GM21381 (cell line): ENCODE measurements at regions not wholly inside any gene's neighbourhood (a gene's known extent, or its start where the extent isn't known, plus 50 kb on each side); places are given as distances from the start of the nearest gene placed in this dataset.
"Not testable (repeated sequence)": the region's sequence is repeated elsewhere in the genome, so short reads cannot be mapped to it uniquely, and the experiment has no call there.

Source experiments
- ATAC-seq: cut with Tn5 transposase; IDR thresholded peaks from one replicate; pipeline ENCODE4 v1.9.1; 2021; ENCODE audit warnings: mild to moderate bottlenecking, moderate library complexity; ENCODE audit not compliant: unreplicated experiment

DNA sequence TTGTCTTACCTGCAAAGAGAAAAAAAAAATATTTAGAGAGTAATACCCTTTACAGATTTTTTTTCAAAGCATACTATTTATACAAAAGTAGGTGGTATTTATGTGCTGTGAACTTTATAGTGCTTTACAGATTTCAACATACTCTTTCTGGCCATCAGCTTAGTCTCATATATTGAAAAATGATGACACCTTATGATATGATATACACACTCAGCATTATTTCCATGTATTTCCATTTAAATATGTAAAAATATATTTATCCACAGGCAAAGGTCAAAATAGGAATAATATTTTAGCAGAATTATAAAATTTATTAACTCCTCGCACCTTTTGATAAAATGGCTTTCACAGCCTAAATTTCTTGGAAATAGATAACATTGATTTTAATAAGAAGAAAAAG is 815.8 kb upstream of the EPHA5 start:
- ATAC-seq, result no peak

DNA sequence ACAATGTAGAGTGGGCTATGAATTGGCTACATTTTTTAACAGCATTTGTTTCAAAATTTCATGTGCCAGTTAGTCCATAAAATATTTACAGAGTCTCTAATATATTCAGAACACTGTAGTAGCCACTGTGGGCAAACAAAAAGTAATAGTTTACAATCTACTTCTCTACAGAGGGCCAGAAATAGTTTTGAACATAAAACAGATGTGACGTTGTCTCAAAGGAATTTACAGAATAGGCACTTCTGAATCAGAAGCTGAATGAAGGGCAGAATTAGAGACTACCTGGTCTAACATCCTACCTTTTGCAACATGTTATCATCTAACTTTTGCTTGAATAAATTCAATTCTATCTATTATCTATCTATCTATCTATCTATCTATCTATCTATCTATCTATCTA is 811.9 kb upstream of the EPHA5 start:
- ATAC-seq, result no peak

DNA sequence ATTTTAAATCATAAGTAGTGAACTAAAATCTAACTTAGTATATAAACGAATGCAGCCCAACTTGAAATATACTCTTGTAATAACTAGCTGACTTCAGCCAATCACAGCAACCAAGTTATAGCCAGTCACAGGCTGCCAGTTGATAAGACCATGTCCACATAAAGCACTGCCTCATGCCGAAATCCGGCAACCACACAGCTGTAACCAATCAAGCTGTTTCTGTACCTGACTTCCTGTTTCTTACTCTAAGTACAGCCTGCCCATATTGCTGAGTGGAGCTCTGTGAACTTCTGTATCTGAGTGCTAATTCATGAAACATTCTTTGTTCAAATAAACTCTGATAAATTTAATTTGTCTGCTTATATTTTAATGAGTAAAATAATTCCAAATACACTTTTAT is 805.3 kb upstream of the EPHA5 start:
- ATAC-seq, result no peak

DNA sequence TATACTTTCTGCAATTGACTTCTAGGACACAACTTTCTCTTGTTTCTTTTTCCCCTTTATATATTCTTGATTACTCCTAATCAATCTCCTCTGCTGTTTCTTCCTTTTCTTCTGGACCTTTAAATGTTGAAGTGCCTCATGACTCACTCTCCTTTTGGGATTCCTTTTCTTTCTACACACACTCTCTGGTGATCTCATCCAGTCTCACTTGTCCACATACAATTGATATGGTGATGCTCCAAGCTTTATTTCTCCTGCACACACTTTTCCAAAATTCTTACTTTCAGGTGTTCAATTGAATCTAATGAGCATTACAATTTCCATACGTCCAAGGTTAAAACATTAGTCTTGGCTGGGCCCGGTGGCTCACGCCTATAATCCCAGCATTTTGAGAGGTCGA is 794.8 kb upstream of the EPHA5 start:
- no peak for ATAC-seq

DNA sequence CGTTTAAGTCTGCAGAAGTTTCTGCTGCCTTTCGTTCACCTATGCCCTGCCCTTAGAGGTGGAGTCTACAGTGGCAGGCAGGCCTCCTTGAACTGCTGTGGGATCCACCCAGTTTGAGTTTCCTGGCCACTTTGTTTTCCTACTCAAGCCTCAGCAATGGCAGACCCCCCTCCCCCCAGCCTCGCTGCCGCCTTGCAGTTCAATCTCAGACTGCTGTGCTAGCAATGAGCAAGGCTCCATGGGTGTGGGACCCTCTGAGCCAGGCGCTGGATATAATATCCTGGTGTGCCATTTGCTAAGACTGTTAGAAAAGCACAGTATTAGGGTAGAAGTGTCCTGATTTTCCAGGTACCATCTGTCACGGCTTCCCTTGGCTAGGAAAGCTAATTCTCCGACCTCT is 792.6 kb upstream of the EPHA5 start:
- ATAC-seq, result not testable (repeated sequence)

DNA sequence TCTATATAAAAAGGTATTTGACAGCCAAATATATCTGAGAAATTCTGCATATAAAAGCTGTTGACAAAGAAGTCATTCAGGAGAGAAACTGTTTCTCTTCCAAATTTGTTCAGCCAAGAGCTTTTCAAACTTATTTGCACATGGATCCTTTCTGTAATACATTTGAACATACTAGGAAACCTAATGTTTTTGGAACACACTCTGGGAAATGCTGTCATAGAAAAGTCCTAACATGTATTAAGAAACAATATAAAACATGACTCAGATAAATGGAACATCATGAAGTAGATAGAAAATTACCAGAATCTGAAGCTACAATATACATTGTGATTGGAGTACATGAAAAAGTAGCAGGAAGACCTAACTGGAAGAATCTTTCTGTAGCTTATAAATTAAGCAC is 781.5 kb upstream of the EPHA5 start:
- ATAC-seq, result no peak

DNA sequence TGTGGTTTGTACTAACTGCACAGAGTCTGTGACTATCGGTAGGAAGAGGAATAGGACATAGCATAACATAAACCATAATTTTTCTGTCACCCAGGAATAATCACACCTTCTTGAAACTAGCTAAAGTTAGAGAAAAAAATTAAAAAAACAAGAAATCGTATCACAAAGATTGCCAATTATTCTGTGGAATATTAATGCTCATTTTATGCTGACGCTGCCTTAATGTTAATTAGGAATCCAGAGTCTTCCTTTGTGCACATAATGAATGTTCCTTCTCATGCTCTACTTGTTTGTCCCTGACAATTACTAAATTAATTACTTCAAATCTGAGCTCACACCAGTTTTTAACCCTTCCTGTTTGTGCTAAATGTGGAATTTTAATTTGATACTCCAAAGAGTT is 772.7 kb upstream of the EPHA5 start:
- ATAC-seq, result no peak

DNA sequence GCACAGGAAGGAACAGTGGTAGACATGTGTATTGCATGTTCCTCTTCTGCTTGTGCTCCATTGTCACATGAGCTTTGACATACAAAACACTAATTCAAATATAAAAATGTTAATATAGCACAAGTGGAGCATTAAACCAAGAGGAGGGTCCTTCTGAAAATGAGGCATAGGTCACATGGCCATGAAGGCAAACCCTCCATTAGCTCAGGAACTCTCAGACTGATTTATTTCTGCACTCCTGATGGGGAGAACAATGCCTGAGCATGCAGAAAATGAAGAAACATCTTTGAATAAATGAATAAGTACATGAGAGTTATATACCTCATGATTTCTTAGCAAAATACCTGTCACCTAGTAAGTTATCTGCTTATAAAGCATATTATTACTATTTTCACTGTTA is 769.2 kb upstream of the EPHA5 start:
- ATAC-seq, result no peak

DNA sequence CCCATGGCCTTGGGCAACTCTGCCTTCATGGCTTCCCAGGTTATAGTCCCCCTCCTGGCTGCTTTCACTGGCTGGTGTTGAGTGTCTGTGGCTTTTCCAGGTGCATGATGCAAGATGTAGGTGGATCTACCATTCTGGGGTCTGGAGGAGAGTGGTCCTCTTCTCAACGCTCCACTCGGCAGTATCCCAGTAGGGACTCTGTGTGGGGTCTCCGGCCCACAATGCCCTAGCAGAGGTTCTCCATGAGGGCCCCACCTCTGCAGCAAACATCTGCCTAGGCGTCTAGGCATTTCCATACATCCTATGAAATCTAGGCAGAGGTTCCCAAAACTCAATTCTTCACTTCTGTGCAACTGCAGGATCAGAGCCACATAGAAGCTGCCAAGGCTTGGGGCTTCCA is 763.4 kb upstream of the EPHA5 start:
- no peak for ATAC-seq

DNA sequence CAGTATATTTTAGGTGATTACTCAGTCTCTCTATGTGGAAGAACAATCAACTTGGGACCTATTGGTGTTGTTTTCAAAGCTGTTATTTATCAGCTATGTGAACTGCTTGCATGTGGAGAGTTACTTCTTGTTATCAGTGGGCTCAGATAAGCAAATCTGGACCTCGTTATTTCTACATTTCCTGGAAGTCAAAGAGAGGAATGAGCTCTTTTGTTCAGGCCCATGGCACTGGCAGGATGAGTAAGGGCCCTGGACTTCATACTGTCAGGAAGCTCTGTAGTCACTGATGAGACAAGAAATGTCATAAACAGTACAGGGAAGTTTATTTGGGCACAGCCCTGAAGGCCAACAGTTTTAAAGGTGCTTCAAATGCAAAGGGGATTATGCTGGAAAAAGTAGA is 760.6 kb upstream of the EPHA5 start:
- ATAC-seq, result no peak

DNA sequence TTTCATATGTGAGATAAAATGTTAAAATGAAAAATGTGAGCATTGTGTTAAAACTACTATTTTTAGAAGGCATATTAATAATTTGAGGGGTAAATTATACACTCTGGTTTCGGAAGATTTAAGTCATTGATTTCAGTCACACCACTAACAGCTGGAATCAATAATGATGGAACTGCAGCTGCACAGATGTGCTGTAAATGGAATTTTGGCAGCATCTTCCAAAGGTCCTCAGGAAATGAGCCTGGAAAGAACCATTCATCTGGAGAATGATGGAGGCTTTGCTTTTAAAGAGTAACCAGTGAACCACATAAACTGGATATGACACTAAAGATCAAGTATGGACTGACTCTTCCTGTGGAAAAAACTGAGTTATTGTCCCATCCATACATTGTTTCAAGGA is 759.0 kb upstream of the EPHA5 start:
- ATAC-seq, result no peak

DNA sequence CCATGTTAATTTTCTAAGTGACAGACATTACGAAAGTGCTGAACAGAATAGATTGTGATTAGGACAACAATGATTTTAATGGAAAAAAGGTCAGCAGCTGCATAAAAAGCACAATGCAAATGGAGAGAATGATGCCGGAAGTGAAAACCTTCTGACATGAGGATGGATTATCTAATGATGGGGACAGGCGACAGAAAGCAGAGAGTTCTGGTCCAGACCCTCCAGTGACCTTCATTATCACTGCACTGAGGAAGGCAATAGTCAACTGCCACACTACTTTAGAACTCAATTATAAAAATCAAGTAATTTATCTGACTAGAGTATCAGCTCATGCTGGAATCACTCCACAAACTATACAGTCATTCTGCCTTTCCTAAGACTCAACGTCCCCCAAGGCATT is 746.1 kb upstream of the EPHA5 start:
- no peak for ATAC-seq

DNA sequence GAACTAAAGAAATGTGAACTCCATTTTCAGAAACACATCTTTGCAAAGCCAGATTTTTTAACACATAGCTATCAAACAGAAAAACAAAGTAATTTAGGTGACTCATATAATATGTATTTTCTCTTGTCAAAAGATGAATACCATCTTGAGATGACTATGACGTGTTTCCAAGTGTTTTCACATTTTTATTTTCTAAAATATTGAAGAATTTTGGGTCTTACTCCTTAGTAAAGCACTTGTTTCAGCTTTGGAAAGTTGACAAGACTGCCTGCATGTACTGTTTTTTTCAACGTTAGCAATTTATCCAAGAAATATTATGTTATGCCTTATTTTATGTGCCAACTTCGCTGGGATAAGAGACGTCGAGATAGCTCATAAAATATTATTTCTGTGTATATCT is 733.9 kb upstream of the EPHA5 start:
- ATAC-seq, result no peak

DNA sequence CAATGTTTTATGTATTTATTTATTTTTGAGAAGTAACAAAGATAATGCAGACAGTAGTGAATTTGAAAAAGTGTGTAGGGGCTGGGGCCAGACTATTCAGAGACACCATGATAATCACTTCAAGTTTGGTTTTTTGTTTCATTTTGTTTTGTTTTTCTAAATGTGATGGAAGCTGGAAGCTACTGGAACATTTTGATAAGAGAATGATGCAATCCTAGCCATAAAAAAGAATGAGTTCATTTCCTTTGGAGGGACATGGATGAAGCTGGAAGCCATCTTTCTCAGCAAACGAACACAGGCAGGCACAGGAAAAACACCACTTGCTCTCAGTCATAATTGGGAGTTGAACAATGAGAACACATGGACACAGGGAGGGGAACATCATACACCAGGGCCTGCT is 706.6 kb upstream of the EPHA5 start:
- ATAC-seq, result no peak

DNA sequence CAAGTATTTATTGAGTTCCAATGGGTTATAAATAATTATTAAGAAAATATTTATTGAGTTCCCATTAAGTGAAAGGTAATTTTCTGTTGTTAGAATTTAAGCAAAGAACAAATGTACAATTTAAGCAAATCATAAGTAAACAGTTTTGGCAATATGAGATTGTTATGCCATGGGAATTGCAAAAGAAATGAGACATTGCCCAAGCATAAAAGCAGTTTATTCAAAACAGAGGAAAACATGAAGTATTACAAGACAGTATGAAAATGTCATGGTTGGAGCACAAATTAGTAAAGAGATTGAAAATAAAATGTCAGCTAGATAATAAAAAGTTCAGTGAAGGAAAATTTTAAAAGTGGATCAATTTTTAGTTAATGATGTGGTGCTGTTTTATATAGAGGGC is 706.1 kb upstream of the EPHA5 start:
- no peak for ATAC-seq

DNA sequence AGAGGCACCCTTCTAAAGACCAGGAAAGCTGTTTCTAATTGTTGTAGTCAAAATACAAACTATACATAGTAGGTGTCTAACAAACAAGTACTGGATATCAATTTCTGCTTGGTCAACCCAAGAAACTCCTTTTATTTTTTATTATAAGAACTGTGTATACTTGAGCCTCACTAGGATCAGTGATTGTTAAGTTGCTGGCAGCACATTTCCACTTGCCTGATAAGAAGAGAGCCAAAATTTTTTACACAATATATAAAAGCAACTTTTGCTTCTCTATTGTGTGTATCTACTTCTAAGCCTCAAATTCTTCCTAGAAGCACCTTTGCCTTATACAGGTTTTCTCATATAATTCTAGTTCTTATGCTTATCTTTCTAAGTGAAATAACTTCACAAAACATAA is 703.0 kb upstream of the EPHA5 start:
- no peak for ATAC-seq

DNA sequence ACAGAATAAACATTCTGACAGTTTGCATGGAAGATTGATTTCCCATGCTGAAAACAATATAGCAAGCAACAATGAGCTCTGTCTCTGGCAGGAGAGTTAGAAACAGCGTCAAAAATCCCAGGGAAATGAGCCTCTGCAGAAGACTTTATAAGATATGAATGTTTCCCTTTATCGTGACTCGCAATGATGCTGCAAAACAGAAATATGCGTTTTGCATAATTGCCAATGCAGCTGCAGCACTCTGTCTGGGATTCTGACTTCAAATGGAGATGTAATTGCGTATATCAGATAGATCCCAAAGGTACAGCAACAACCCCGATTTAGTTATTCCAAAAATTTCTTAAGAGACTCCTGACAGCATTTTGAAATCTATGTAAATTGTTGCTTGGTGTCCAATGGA is 702.4 kb upstream of the EPHA5 start:
- no peak for ATAC-seq

DNA sequence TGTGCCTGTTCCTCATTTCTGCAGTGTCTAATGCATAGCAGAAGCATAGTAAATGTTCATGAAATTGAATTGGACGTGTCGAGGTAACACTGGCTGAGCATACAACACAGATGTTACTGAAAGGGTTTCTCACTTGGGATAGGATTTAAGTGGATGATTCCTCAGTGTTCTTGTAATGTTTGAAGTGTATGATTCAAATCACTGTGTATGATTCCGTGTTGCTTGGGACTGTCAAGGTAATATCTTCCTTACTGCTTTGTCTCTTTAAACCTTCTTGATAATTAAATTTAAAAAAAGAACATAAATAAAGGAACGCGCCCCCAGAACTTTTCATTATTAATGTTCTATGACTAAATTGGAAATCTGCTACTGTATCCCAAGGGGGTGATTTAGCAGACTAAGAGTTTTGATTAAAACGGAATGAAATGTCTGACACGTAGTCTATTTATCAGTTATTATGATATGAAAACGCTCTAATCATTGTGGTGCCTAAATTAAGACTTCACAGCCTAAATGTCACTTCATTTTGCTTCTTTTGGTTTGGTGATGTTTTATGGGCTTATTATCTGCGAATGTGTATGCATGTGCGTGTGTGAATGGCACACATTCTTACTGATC is 696.9 kb upstream of the EPHA5 start:
- no peak for ATAC-seq

DNA sequence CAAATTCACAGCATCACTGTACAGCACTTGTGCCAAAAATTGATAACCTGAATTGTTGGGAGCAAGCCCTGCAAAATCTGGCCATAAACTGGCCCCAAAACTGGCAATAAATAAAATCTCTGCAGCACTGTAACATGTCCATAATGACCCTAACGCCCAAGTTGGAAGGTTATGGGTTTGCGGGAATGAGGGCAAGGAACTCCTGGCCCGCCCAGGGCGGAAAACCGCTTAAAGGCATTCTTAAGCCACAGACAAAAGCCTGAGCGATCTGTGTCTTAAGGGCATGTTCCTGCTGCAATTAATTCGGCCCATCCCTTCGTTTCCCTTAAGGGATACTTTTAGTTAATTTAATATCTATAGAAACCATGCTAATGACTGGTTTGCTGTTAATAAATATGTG is 690.1 kb upstream of the EPHA5 start:
- ATAC-seq, result not testable (repeated sequence)

DNA sequence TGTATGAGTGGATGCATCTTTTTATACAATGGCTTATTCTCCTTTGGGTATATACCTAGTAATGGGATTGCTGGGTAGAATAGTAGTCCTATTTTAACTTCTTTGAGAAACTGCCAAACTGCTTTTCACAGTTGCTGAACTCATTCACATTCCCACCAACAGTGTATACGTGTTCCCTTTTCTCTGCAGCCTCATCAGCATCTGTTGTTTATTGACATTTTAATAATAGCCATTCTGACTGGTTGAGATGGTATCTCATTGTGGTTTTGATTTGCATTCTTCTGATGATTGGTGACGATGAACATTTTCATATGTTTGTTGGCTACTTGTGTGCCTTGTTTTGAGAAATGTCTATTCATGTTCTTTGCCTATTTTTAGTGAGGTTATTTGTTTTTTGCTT is 687.0 kb upstream of the EPHA5 start:
- ATAC-seq, result no peak

DNA sequence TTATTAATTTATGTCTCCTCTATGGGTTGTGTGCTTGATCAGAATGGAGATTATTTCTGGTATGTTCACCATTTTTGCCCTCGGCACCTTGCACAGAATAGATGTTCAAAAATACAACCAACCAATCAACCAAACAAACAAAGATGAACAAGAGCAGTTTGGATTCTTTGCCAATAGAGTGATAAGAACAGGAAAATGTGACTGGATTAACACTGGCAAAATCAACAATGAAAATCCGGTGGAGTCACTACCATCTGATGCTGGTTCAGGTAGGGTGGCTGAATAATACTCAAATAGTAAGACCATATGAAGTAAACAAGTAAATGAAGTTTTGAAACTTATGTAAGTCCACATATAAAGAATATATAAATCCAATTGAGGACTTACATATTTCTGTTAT is 685.0 kb upstream of the EPHA5 start:
- ATAC-seq, result no peak

DNA sequence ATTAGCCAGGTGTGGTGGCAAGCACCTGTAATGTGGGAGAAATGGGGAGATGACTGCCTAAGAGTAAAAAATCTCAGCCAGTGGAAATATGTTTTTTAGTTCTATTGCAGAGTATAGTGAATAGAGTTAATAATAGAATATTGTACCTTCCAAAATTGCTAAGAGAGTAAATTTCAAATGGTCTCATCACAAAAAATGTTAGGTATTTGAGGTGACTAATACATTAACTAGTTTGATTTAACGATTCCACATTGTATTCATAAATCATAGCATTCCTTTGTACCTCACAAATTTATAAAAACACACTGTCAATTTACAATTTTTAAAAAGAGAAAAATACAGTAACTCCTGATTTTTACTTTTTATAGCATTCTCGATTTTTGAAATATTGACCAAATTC is 681.5 kb upstream of the EPHA5 start:
- no peak for ATAC-seq

DNA sequence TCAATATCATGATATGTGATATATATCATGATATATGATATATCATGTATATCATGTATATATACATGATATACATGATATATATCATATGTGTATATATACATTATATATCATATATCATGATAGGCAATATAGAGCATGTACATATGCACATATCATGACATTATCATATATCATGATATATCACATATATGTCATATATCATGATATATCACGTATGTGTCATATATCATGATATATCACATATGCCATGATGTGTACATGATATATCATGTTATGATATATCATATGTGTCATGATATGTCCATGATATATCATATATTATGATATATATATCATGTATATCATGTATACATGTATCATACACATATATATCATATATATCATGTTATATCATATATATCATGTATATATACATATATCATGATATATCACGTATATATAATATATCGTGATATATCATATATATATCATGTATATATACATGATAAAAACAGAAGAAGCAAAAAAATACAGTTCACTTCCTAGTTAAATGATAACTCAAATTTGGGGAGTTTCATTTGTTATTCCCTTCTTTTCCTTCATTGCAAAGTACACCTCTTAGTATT is 670.1 kb upstream of the EPHA5 start:
- ATAC-seq, result no peak
